ENCODE measurements at regions not wholly inside any gene's neighbourhood (a gene's known extent, or its start where the extent isn't known, plus 50 kb on each side); places are given as distances from the start of the nearest gene placed in this dataset.

DNA sequence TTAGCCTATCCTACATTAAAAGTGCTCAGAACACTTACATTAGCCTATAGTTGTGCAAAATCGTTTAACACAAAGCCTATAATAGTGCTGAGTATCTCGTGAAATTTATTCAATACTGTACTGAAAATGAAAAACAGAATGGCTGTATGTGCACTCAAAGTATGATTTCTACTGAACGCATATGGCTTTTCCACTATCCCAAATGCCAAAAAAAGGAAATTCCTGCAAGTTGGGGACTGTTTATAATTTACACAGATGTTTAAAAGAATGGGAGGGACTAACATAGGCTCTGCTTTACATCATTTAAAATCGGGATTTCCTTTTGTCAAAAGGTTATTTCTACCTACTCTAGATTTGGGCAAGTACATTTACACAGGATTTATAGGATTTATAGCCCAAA is 101.4 kb upstream of the PELI1 start:
- TF ChIP-seq, protein P1, sequence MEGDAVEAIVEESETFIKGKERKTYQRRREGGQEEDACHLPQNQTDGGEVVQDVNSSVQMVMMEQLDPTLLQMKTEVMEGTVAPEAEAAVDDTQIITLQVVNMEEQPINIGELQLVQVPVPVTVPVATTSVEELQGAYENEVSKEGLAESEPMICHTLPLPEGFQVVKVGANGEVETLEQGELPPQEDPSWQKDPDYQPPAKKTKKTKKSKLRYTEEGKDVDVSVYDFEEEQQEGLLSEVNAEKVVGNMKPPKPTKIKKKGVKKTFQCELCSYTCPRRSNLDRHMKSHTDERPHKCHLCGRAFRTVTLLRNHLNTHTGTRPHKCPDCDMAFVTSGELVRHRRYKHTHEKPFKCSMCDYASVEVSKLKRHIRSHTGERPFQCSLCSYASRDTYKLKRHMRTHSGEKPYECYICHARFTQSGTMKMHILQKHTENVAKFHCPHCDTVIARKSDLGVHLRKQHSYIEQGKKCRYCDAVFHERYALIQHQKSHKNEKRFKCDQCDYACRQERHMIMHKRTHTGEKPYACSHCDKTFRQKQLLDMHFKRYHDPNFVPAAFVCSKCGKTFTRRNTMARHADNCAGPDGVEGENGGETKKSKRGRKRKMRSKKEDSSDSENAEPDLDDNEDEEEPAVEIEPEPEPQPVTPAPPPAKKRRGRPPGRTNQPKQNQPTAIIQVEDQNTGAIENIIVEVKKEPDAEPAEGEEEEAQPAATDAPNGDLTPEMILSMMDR (IDR thresholded peaks at IDR 0.05) = no peak
- TF ChIP-seq POLR2A (IDR thresholded peaks at IDR 0.05) = no peak
